Stimulated activated CD8-positive, alpha-beta memory T cell treated with anti-CD3 and anti-CD28 coated beads, Interleukin-12 subunit alpha, Interleukin-12 subunit beta, amount 100 ng/mL, for 4 hours (primary cell): ENCODE measurements at regions not wholly inside any gene's neighbourhood (a gene's known extent, or its start where the extent isn't known, plus 50 kb on each side); places are given as distances from the start of the nearest gene placed in this dataset.

Experiments
- DNase-seq: peaks from one replicate; pipeline ENCODE4 v3.0.0-alpha.2; 2020; ENCODE audit warnings: low read depth

DNA sequence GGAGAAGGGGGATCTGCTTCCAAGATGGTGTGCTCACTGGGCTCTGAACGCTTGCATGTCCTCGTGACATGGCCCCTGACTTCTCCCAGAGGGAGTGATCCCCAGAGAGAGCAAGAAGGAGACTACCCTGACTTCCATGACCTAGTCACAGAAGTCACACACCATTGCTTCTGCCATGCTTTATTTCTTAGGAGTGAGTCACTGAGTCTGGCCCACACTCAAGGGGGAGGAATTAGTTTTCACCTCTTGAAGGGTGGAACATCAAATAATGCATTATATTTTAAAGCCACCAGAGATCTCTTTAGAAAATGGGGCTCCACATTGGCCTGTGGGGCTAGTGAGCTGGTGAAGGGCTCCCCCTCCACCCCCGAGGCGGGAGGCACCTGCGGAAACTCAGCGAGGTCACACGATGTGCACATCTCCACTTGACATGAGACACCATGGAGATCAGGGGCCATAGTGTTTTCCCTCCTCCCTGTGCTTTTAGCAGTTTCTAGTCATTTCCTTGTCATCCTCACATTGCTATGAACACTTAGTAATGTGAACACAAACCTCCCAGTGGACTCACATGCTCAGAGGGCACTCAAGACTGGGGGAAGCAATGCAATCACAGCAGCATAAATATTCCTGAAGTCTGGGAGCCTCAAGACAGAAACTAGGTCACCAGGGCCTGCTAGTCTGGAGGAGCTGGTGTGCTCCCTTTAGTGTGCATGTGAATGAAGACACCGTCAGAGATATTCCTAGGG is 87.4 kb upstream of the FZD10 start:
- DNase-seq, result no peak

DNA sequence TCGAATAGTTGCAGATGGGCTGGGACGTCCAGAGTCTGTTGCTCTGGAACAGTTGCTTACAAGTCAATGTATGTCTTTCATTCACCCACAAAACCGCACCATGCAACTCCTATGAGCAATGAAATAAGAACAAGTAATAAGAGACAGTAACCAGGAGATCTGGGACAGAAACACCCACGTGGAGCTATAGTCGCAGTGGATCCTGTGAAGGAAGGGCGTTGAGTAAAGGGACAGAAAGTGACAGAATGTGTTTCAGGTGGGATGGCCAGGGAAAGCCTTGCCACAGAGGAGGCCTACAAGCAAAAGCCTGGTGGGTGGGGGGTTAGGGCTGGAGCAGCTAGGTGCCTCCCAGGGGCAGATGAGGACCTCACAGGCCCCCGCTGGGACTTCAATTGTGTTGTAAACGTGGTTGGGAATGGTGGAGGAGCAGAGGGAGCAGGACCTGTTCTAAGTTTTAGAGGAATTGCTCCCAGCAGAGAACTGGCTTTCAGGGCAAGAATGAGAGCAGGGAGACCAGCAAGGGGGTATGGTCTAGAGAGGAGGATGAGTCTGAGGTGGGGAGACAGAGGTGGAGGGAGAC is 86.7 kb upstream of the FZD10 start:
- no peak for DNase-seq

DNA sequence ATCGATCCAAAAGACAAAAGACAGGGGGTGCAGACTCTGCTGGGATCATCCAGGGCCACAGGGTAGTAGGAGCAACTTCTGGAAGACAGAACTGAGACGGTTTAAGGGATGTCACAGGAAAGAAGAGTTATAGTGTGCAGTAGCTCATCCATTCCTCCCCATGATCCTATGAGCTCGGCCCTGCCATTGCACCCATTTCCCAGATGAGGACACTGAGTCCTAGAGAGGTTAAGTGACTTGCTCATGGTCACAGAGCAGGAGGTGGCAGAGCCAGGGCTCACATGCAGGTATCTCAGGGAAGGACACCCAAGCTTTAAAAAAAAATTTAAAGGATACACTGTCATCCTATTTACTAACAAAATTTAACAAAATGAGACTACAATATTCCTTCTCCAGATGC is 86.1 kb upstream of the FZD10 start:
- DNase-seq, result no peak

DNA sequence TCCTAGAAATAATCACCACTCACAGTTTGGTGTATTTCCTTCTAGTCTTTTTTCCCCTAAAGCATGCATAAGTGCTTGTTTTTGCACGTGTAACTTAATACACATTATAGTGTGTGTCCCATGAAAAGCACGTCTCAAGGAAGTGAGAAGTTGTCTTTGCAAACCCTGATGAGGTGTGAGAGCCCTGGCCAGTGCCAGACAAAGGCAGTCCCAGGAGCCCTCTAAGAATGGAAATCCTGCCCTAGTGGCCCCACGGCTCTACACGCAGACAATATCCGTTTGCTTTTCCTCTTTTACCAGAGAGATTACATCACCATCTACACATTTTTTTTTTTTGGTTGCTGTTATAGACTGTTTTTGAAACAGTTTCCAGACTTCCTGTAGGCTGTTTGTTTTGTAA is 85.5 kb upstream of the FZD10 start:
- DNase-seq, result no peak

DNA sequence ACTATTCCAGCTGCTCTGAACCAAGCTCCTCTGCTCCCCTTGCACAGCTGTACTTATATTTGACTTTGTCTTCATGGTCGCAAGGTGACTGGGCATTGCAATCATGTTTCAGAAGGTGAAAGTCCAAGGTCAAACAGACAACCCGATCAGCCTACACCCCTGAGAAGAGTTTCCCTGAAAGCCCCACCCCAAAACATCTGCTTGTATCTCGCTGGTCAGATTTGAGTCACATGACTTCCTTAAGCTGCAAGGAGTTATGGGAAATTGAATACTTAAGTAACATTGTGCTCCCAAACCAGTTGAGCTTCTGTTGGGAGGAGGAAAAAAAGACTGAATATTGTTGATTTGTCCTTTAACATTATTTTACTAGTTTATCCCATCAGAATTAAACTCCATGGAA is 83.4 kb upstream of the FZD10 start:
- DNase-seq, result no peak

DNA sequence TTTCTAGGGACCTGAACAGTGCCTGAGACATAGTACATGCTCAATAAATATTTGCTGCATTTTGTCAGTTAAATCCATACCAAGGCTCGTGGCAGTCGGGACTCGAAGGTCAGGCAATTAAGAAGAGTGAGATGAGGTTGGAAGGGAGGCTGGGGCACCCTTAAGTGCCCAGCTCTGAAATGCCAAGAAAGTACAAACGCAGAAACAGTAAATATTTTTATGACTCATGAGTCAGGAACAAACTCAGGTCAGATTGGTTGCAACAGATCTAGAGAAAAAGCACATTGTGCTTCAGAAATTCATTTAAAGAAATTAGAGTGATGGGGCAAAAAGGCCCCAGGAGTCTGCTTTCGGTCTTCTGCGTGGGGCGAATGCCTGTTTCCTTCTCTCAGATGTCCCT is 83.0 kb upstream of the FZD10 start:
- DNase-seq, result no peak

DNA sequence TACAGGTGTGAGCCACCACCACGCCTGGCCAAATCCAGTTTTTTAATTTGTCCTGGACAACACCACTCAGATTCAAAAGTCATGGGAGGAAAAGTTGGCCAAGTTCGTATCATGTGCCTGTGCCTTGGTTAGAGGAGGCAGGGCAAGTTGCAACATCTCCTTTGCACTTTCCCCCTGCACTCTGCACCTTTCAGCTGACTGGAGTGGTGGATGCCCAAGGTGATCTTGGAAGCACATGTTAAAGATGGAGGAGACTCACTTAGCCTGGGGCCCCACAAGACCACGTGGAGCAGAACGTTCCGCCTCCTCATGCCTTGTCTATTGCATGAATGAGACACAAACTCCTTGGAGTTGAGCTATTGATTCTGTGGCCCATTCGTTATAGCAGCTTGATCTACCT is 82.1 kb upstream of the FZD10 start:
- DNase-seq, result no peak

DNA sequence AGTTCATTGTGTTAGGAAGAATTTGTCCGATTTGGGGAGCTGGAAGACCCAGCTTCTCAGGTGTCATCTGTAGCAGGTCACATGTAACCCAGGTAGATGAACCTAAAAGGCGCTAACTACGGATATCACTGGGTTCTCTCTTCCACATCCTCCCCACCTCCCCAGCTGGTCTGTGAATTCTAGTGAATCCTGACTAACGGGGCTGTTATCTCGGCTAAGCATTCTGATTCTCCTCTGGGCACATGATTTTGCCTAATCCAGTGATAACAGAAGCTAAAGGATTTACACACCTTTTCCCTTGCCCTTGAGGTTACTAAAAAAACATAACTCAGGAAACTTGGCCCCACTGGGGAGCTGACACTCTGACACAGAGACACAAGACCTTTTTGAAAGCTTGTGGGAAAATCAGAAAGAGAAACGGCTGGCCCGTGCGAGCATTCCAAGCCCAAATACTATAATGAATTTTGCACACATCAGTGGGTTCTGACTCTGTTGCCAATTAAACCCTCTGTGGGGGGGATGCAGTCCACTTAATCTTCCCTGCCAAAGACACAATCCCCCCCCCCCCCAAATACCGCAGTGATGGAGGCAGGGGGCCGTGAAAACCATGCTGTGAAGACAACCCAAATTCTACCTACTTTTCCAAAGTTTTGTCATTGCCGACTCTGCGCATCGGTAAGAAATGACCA is 81.0 kb upstream of the FZD10 start:
- DNase-seq, result no peak

DNA sequence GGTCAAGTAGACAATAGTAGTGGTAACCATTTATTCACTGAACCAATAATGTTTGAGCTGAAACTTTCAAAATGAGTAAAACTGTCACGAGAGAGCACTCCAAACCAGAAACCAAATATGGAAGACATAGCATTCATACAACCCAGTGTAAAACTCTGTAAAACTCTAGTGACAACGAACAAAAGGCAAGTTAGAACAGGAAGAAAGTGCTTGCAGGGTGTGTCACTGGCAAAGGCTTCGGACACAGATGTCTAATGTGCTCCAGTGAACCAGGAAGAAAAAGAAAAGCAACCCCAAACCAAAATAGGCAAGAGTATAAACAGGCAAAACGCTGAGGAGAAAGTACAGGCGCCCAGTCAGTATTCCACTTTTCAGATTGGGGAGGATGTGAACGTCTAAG is 79.3 kb upstream of the FZD10 start:
- no peak for DNase-seq

DNA sequence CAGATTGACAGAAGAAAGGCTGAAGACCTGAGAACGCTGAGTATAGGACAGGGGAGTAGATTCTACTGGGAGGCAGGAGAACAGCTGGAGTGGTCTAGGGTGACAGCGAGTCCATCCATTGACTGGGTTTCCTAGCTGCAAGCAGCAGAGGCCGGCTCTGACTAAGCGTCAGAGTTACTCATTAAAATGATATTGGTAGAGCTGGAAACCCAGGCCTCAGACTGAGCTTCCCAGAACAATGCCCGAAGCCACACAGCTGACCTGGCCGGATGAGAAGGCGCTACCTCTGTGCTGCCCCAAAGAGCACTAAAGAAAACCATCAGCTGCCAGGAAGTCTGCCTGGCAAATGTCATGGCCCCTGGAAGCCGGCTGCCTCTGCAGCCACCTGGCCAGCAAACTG is 78.5 kb upstream of the FZD10 start:
- no peak for DNase-seq

DNA sequence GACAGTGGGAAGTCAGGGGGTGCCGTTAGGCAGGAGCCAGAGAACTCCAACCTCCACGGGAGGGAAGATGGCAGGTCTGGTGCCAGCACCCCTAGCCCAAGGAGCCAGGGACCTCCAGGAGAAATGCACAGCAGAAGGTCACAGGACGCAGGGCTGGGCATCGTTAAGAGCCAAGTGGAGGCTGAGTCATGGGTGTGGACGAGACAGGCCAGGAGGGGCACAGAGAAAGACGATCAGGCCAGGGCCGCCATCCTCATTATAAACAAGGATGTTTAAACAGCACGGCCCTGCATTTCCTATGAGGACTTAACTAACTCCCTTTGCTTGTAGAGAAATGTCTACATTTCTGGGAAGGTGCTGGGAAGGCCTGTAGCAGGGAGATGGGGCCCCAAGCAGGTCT is 77.9 kb upstream of the FZD10 start:
- no peak for DNase-seq

DNA sequence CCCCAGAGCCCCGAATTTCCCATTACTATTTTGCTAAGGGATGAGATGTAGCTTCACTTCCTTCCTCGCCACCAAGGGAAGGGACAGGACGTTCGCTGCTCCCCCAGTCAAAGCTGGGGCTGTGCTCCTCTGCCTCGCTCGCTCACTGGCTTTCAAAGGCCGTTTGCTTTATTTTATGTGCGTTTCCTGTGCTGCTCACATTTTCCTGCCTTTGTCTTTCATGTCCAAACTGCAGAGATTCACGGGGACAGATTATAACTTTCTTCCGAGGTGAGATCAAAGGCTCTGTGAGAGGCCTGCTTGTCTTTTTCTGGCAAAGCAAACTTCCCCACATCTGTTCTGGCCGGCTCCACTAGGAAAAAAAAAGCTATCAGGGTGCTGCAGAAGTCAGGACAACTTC is 76.0 kb upstream of the FZD10 start:
- no peak for DNase-seq

DNA sequence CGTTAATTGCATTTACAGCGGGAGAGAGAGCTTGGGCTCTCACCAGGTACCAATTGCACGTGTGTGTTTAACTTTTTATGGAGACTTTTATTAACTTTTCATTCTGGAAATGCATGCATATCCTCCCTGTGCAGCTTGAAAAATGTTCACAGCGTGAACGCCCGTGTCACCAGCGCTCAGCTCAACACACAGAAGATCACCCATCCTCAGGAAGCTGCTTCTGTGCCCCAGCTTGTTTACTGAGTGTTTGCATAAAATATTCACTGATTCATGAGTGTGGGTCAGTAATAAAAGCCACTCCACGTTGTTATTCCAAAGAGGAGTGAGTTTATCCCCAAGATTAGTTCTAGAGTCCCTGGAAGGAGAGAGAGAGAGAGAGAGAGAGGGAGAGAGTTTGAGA is 75.5 kb upstream of the FZD10 start:
- no peak for DNase-seq

DNA sequence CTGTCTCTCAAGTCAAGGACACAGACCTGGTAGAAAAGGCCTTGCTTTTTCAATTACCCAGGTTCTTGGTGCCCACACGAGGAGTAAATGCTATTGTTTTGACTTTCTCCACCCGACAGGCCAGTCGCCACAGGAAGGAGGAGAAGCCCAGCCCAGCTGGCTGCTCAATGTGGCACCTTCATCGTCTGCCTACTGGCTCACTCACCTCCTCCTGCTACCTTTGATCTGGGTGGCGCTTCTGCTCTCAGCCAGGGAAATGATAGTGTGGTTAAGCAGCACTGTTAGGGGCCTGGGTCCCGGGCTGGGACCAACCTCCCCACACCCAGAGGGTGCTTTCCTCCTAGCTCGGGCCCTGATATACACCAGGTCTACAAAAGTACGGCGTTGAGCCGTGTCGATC is 75.0 kb upstream of the FZD10 start:
- DNase-seq, result no peak

DNA sequence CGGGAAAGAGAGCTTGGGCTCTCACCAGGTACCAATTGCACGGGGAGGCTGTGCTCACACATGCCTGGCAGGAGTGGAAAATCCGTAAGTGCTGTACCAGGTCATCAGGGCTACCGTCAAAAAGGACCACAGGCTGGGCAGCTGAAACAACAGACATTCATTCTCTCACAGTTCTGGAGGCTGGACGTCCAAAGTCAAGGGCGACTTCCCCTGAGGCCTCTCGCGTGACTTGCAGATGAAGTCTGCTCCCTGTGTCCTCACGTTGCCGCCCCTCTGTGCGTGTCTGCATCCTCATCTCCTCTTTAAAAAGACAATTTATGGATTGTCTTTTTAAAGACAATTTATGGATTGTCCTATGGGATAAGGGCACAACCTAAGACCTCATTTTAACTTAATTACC is 73.8 kb upstream of the FZD10 start:
- DNase-seq, result no peak

DNA sequence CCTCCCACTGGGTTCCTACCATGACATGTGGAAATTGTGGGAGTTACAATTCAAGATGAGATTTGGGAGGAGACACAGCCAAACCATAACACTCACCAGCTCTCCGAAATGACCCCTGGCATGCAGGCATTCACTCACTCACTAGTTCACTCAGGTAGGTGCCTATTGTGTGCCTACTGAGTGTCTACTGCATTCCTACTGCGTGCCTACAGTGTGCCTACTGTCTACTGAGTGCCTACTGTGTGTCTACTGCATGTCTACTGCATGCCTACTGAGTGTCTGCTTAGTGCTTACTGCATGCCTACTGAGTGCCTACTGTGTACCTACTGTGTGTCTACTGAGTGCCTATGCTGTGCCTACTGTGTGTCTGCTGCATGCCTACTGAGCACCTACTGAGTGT is 71.7 kb upstream of the FZD10 start:
- DNase-seq, result no peak

DNA sequence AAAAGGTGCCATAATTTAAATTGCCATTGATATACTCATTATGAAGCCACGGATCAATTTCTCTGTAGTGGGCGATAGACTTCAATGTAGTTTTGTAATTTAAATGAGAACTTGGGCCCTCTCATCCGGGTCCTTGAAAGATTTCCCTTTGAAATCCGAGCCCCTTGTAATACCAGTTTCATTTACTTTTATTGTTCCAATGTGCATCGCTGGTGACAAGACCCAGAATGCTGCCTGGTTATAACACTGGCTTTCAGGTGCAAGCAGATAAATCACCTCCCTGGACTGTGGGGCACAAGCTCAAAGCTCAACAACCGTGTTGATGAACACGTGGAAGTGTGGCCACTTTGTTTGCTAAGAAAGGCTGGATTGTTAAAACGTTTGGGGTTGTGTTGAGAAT is 68.9 kb upstream of the FZD10 start:
- no peak for DNase-seq

DNA sequence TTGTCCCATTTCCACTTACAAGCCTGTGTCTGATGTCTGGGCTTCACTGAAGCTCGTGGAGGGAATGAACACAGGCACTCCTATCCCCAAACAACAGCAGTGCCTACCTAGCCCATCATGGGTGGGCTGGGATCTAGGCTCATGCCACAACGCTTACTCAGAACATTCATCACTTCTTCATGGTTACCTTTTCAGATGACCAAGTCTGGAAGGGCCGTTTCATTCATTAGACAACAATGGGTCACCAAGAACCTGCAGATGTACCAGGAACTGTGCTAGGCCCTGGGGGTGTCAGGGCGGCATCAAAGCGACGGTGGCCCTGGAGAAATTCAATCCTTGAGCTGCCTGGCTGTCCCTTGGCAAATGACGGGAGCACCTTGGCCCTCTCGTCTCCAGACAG is 64.9 kb upstream of the FZD10 start:
- no peak for DNase-seq

DNA sequence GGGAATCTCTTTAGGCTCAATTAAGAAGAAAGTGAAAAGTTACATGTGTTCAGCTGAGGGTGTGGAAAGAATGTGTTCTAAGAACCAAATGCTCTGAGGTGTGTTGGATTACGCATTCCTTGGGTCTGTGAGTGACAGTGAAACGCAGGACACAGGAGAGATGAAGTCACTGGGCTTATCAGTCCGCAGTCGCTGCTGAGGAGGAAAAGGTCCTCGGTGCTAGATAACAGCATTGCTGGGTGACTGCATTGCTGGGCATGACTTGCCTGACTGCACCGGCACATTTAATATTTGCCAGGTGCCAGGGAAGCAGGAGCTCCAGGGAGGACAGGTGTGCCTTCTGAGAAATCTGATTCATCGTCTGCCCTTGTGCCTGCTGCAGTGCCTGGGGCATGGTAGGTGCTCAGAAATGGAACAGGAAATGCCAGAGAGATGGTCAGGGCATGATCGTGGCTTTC is 64.4 kb upstream of the FZD10 start:
- no peak for DNase-seq

DNA sequence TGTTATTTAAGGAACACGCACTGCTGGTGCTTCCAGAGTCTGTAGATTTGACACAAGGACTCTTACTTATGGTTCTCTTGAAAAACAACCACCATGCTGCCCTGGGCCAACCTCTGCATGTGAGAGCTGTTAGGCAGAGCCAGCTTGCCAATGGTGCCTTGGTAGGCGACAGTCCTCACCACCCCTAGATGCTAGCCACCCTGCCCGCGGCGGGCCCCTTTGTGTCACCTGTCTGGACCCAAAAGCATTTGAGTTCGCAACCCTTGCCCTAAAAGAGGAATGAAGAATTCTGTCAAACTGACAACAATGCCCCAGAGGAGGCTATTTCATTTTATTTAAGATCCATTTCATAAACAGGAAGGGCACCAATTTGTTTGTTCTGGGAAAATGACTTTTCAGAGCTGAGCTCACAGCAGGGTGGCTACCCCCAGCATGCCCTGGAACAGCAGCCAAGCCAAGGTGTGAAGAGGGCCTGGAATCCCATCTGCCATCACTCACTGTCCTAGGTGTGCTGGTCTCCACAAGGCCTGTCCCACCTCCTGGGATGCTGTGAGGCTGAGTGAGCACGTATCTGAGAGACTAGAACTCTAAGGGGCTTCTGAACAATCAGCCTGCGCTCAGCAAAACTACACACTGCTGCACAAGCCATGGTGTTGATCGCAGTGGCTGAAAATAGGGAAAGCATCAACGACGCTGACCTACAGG is 63.8 kb upstream of the FZD10 start:
- DNase-seq, result no peak

DNA sequence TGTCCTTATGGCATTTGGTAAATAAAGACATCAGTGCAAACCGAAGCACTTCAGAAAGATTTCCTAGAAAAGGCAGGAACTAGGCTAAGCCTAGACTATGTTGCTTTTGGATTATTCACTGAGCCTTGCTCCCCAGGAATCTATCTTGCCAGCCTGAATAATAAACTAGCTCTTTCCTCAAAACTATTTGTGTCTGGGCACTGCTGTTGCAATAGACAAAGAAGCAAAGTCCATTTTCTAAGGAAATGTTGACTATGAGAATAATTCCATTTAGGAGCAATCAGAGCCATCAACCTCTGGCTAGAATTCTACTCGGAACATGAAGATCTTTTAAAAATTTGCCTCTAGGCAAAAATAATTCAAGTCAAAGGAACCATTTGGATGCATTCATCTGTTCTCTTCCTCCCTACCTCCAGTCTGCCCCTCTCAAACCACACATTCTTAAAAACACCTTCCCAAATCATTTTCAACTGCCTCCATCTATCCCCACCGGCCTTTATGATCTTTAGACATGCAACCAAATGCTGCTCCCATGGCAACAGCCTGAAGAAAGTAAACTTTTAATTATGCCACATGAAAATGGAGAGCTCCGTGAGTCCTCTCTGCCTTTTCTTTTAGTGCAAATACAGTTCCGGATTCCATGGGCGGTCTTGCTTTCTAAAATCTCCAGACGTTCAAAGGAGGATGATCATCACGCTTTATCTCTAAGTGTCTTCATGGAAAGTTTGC is 61.5 kb upstream of the FZD10 start:
- DNase-seq, result no peak

DNA sequence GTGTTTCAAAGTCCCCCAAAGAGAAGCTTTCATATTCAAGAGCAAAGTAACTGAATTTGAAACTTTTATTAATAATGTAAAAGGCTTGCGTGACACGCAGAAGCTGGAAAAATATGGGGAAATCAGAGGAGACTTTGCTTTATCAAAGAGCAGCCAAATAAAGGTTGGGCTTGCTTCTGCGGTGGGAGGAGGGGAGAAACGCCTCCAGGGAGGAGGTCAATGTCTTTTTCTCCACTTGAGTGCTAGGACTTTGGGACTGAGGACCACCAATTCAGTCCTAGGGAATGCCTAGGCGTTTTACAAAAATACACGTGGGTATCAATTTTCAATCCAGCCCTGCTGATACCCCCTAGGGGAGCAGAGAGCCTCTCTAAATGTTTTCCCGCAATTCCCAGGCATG is 60.9 kb upstream of the FZD10 start:
- DNase-seq, result no peak
